ENCODE measurements at regions not wholly inside any gene's neighbourhood (a gene's known extent, or its start where the extent isn't known, plus 50 kb on each side); places are given as distances from the start of the nearest gene placed in this dataset.

DNA sequence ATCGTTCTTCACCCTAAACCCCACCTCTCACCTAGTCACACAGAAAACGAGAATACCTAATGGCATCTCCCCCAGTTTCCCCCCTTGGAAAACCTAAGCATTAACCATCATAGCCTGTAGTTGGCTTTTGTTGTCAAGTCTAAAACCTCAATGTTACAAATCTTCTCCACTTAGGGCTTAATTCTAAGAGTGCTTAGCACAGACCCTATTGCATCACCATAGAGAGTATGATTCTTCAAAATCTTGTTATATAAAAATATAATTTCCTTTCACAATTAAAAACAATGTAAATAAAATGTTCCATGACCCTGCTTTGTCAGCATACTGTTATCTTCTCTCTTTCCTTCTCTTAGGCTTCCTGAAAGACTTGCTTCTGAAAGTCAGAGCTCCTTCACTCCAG lies 263.2 kb upstream of the RGS18 start:
- Mint-ChIP-seq H3K9me3 (no peaks in the 10 kb centered on the region; a peak in 2 of 5 replicates), H3K27me3 (ENCODE audit: low read depth) (no peaks in the 10 kb centered on the region), H3K4me3 (no peak overlapping the region), H3K4me1 (peaks cover 6 to 9% of the 10 kb centered on the region in 2 experiments; a peak in 3 of 4 replicates), H3K36me3 (ENCODE audit: insufficient read depth in 1 of 3, low read depth in 3 of 3) (no peaks in the 10 kb centered on the region), H3K27ac (no peak overlapping the region; a peak in 1 of 7 replicates)
- Histone ChIP-seq H3K4me2 (ENCODE audit: insufficient read depth, insufficient read length, low read length) (no peak overlapping the region), H4K8ac (replicated peaks; ENCODE audit: insufficient read length, low read depth, low read length) (no peak overlapping the region), H3K27me3 (ENCODE audit: insufficient read depth, low read length) (no peaks in the 10 kb centered on the region), H3K27ac (ENCODE audit: insufficient read length, low read depth, low read length) (no peak overlapping the region), H3K4me1 (ENCODE audit: insufficient read depth, low read length) (no peaks in the 10 kb centered on the region; the same call in 1 of the 2 replicates), H3K14ac (ENCODE audit: insufficient read depth, low read length) (no peak overlapping the region), H2BK20ac (ENCODE audit: low read depth, low read length, poor library complexity, severe bottlenecking) (no peak overlapping the region), H3K23me2 (ENCODE audit: insufficient read length, low read depth, low read length, poor library complexity, severe bottlenecking) (no peaks in the 10 kb centered on the region), H4K91ac (ENCODE audit: insufficient read length, low read depth, low read length) (no peak overlapping the region), H2AFZ (ENCODE audit: low read length) (no peak overlapping the region), H4K5ac (ENCODE audit: insufficient read length, low read depth, low read length) (no peak overlapping the region), H3K23ac (ENCODE audit: insufficient read length, low read depth, low read length) (no peak overlapping the region), H3T11ph (ENCODE audit: low read length) (no peak overlapping the region), H4K20me1 (ENCODE audit: control insufficient read depth, insufficient read depth, insufficient read length) (no peaks in the 10 kb centered on the region), H2BK120ac (ENCODE audit: low read depth, low read length, poor library complexity, severe bottlenecking) (no peak overlapping the region), H2BK12ac (ENCODE audit: insufficient read length, low read depth, low read length) (no peak overlapping the region), H3K9me3 (ENCODE audit: control insufficient read depth, low read depth, low read length) (no peaks in the 10 kb centered on the region), H3K4ac (ENCODE audit: low read depth, low read length) (no peak overlapping the region), H3K9ac (ENCODE audit: extremely low read depth, insufficient read length, low read length) (no peak overlapping the region), H2AK5ac (ENCODE audit: insufficient read length, low read length) (no peak overlapping the region), H3K79me1 (ENCODE audit: insufficient read depth, low read depth, low read length, poor library complexity, severe bottlenecking) (no peaks in the 10 kb centered on the region), H3K18ac (ENCODE audit: insufficient read length, low read depth, low read length) (no peak overlapping the region), H3K79me2 (ENCODE audit: insufficient read depth, low read length) (no peaks in the 10 kb centered on the region), H3K56ac (ENCODE audit: insufficient read length, low read depth, low read length) (no peak overlapping the region), H2BK5ac (ENCODE audit: insufficient read length, low read length) (no peak overlapping the region), H2BK15ac (ENCODE audit: low read depth, low read length) (no peak overlapping the region)
- DNase-seq = no peak
- TF ChIP-seq, protein P1, sequence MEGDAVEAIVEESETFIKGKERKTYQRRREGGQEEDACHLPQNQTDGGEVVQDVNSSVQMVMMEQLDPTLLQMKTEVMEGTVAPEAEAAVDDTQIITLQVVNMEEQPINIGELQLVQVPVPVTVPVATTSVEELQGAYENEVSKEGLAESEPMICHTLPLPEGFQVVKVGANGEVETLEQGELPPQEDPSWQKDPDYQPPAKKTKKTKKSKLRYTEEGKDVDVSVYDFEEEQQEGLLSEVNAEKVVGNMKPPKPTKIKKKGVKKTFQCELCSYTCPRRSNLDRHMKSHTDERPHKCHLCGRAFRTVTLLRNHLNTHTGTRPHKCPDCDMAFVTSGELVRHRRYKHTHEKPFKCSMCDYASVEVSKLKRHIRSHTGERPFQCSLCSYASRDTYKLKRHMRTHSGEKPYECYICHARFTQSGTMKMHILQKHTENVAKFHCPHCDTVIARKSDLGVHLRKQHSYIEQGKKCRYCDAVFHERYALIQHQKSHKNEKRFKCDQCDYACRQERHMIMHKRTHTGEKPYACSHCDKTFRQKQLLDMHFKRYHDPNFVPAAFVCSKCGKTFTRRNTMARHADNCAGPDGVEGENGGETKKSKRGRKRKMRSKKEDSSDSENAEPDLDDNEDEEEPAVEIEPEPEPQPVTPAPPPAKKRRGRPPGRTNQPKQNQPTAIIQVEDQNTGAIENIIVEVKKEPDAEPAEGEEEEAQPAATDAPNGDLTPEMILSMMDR (conservative IDR thresholded peaks at IDR 0.05) = no peak
- 100% methylated on average over 2 of the region's 2 CpGs for WGBS (ENCODE audit: extremely low coverage, insufficient read length, low lambda C conversion rate)
